RWPE1 (cell line): ENCODE measurements at regions not wholly inside any gene's neighbourhood (a gene's known extent, or its start where the extent isn't known, plus 50 kb on each side); places are given as distances from the start of the nearest gene placed in this dataset.

Source experiments
- CTCF ChIA-PET: fragments of 350-600 bp; sonication (Branson Sonifier 250); formaldehyde crosslinking; extraction: SDS; loops from one replicate; lab custom pipeline; 2021; lab: Yijun Ruan, JAX
- POLR2A ChIA-PET: fragments of 400-600 bp; formaldehyde crosslinking; extraction: SDS; loops from one replicate; lab custom pipeline; 2020; ENCODE audit warnings: antibody characterized with exemption; ENCODE audit not compliant: low non-redundant PET; lab: Yijun Ruan, JAX
- DNase-seq: peaks from one replicate; pipeline ENCODE4 v3.0.0; 2012; ENCODE audit warnings: low spot score
- H3K27ac ChIP-seq: fragments of 450-650 bp; 2 replicates; pipeline ENCODE4 v1.5.1; 2017
- TF ChIP-seq, protein P1 (sequence below): fragments of 450-650 bp; conservative IDR thresholded peaks from 2 replicates; pipeline ENCODE4 v1.5.1; 2017; ENCODE audit warnings: low read depth, mild to moderate bottlenecking

DNA sequence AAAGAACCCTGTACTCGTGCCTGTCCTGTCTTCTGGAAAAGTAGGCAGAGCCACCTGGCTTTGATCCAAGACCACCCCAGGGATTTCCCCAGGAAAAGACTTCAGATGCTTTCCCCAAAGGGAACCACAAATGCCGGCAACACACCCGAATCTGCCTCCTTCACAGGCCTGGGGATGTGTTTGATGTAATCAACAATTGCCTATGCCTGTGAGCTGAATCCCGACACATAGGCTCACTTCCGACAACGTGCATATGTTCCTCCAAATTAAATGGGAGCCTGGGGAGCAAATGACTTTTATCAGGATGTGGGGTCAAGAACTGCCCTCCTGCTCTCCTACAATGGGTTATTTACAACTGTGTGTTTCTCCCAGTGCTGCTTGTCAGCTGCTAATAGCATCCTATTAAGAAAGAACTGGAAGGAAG lies 535.2 kb upstream of the CDH11 start:
- H3K27ac ChIP-seq = peak overlapping the region; percentile 93; the same call in 1 of the 2 replicates
- ChIA-PET POLR2A (interaction anchor here (0.5 kb wide), 1 partner anchor 269 kb away, joined by 4 read pairs; no protein-coding TSS in a partner anchor), CTCF (no interaction called here)
- TF ChIP-seq, protein P1, sequence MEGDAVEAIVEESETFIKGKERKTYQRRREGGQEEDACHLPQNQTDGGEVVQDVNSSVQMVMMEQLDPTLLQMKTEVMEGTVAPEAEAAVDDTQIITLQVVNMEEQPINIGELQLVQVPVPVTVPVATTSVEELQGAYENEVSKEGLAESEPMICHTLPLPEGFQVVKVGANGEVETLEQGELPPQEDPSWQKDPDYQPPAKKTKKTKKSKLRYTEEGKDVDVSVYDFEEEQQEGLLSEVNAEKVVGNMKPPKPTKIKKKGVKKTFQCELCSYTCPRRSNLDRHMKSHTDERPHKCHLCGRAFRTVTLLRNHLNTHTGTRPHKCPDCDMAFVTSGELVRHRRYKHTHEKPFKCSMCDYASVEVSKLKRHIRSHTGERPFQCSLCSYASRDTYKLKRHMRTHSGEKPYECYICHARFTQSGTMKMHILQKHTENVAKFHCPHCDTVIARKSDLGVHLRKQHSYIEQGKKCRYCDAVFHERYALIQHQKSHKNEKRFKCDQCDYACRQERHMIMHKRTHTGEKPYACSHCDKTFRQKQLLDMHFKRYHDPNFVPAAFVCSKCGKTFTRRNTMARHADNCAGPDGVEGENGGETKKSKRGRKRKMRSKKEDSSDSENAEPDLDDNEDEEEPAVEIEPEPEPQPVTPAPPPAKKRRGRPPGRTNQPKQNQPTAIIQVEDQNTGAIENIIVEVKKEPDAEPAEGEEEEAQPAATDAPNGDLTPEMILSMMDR = no peak
- DNase-seq = no peak

DNA sequence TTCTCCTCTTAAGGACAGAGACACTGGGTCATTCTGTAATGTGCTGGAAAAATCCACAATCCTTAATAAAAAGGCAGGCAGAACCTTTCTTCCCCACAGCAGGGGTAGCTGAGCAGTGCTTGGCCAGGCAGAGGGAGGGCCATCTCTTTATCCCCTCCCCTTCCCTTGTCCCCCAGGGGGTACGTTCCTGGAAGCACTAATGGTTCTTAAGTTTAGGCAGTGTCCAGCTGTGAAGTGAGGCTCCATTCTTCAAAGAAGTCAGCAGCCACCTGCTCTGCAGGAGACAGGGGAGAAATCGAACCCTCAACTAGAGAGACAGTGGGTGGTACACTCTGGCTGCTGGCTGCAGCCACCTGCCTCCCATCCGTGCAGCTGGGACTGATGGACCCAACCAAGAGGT lies 533.9 kb upstream of the CDH11 start:
- H3K27ac ChIP-seq = no peak overlapping the region
- CTCF ChIA-PET = interaction anchor here (0.6 kb wide), 1 partner anchor 94 kb away, joined by 3 read pairs; no protein-coding TSS in a partner anchor
- no peak for DNase-seq
- TF ChIP-seq, protein P1 = no peak
- POLR2A ChIA-PET = no interaction called here

DNA sequence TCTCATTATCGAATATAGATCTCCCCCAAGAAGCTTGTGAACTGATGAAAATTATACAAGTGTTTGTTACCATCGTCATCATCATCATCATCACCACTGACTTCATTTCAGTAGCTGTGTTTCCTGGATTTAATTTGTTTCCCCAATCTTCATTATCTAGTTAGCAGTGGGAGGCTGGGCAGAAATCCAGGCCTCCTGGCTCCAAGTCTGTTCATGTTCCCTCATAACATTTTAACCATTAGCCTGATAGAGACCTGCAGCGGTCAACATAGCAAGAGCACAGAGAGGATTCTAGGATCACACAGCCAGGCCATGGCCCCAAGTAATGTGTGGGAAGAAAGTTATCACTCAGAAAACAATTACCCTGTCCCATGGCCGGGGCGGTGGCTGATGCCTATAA lies 526.2 kb upstream of the CDH11 start:
- DNase-seq = no peak
- ChIA-PET POLR2A (no interaction called here), CTCF (no interaction called here)
- TF ChIP-seq, protein P1 = no peak
- H3K27ac ChIP-seq = no peak overlapping the region

DNA sequence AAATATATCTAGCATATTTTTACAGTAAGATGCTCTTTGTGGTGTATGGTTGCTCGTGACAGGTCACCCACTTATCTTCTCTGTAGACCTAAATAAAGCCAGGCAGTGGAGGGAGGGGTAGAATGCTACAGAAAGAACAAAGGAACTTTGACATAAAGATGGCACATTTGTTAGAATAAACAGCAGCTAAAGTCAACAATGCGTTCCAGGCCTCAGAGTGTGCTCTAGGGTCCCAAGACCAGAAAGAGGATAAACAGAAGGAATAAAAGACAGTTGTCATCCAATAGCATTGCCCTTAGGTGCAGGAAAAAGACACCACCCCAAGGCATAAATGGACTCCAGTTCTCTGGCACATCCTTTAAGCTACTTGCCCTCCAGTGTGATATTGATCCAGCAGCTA lies 523.0 kb upstream of the CDH11 start:
- TF ChIP-seq, protein P1 = no peak
- H3K27ac ChIP-seq = no peak overlapping the region
- POLR2A ChIA-PET = no interaction called here
- CTCF ChIA-PET = no interaction called here
- no peak for DNase-seq

DNA sequence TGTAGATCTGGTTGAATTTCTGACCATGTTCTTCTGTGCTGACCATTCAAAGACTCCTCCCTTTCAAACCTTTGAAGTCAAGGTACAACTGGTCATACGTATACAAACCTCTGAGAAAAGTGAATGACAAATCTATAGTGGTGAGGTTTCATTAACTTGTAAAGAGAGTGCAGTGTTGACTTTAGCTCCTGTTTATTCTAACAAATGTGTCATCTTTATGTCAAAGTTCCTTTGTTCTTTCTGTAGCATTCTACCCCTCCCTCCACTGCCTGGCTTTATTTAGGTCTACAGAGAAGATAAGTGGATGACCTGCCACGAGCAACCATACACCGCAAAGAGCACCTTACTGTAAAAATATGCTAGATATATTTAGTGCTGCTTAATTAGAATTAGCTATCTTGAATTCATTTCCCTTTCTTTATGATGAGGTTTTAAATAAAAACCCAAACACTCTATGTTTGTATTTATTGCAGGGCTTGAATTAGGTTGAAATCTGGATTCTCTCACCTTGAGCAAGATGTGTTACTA lies 520.0 kb upstream of the CDH11 start:
- CTCF ChIA-PET = no interaction called here
- no peak for DNase-seq
- TF ChIP-seq, protein P1 = no peak
- POLR2A ChIA-PET = no interaction called here
- H3K27ac ChIP-seq = no peak overlapping the region

DNA sequence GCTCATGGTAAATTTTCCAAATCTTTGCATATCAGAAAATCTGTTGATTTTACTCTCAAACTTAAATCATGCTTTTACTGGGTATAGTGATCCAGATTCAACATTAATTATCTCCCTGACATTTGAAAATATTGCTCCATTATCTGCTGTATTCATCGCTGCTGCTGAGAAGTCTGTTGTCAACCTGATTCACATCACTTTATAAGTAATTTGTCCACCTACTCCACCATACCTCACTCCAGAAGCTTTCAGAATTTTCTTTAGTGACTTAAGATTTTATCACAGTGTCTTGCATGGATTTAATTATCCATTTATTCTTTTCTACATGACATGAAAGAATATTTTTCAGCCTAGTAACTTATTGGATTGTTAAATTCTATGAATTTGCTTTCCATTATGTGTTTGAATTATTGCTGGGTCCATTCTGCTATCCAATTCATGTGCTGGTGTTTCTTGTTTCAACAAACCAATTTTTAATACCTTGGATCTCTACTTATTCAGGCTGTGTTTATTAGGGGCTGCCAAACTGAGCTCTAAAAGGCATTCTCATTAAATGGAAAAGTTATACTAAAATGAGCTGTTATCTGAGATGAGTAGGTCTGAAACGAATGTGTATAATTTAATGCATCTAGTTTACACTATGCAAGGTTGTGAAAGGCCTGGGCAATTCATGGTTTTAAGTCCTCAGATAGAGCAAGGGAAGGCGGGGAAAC lies 519.3 kb upstream of the CDH11 start:
- TF ChIP-seq, protein P1 = no peak
- ChIA-PET POLR2A (no interaction called here), CTCF (no interaction called here)
- H3K27ac ChIP-seq = no peak overlapping the region
- DNase-seq = no peak
